A549 (cell line): ENCODE measurements at regions not wholly inside any gene's neighbourhood (a gene's known extent, or its start where the extent isn't known, plus 50 kb on each side); places are given as distances from the start of the nearest gene placed in this dataset.

Source experiments
- BCL3 ChIP-seq: fragments of >200 bp; sonication (Bioruptor Twin); formaldehyde crosslinking; IDR thresholded peaks from 3 replicates; pipeline ENCODE4 v1.6.1; 2016
- CTCF ChIP-seq: fragments of >200 bp; sonication (Bioruptor Twin); formaldehyde crosslinking; IDR thresholded peaks from 3 replicates; pipeline ENCODE4 v1.5.1; 2016
- NR3C1 ChIP-seq: fragments of >200 bp; sonication (Bioruptor Twin); formaldehyde crosslinking; IDR thresholded peaks from 3 replicates; pipeline ENCODE4 v1.6.1; 2017
- RARB ChIP-seq: fragments of 250-450 bp; sonication (Bioruptor Pico); IDR thresholded peaks from 2 replicates; pipeline ENCODE4 v1.8.0; 2021; ENCODE audit warnings: mild to moderate bottlenecking, moderate library complexity
- REST ChIP-seq: fragments of 200-600 bp; sonication (generic); IDR thresholded peaks from 2 replicates; pipeline ENCODE4 v1.6.1; 2016; ENCODE audit warnings: antibody characterized with exemption, mild to moderate bottlenecking, moderate library complexity
- USF2 ChIP-seq: fragments of 450-650 bp; IDR thresholded peaks from 2 replicates; pipeline ENCODE4 v1.6.1; 2014; ENCODE audit warnings: antibody characterized with exemption

GRCh38 chr14:86124328-86124727, 594.4 kb downstream of the FLRT2 start:
- TF ChIP-seq NR3C1 (no peak), CTCF (no peak), RARB (no peak), REST (no peak), BCL3 (no peak), USF2 (no peak)
